Esophagus muscularis mucosa (tissue), 4 donors: ENCODE measurements at regions not wholly inside any gene's neighbourhood (a gene's known extent, or its start where the extent isn't known, plus 50 kb on each side); places are given as distances from the start of the nearest gene placed in this dataset.

Experiments
- DNase-seq: peaks from one replicate; pipeline ENCODE4 v3.0.0-alpha.2; 2017; ENCODE audit errors: extremely low spot score
- H3K27ac ChIP-seq, 4 donors: fragments of 200-600 bp; sonication (generic); replicated peaks in 1 of 4; 1 replicate in 3 of 4; 2 replicates in 1 of 4; pipeline ENCODE4 v1.5.1; 2016 to 2019; ENCODE audit warnings: mild to moderate bottlenecking in 1 of 4
- H3K27me3 ChIP-seq, 4 donors: fragments of 200-600 bp; sonication (generic); one replicate each; pipeline versions ENCODE4 v1.5.1 to v1.6.0; 2016 to 2019
- H3K36me3 ChIP-seq, 4 donors: fragments of 200-600 bp; sonication (generic); one replicate each; pipeline ENCODE4 v1.5.1; 2016 to 2019
- H3K4me1 ChIP-seq, 4 donors: fragments of 200-600 bp; sonication (generic); one replicate each; pipeline ENCODE4 v1.5.1; 2016 to 2019
- H3K4me3 ChIP-seq, 4 donors: fragments of 200-600 bp; sonication (generic); 1 replicate in 2 of 4; 2 replicates in 2 of 4; pipeline ENCODE4 v1.5.1; 2016 to 2019; ENCODE audit warnings: mild to moderate bottlenecking in 4 of 4, moderate library complexity in 1 of 4
- H3K9me3 ChIP-seq, 4 donors: fragments of 200-600 bp; sonication (generic); 1 replicate in 3 of 4; 2 replicates in 1 of 4; pipeline ENCODE4 v1.5.1; 2016 to 2019
- EP300 ChIP-seq: sonication (generic); formaldehyde crosslinking; IDR thresholded peaks from one replicate; pipeline ENCODE4 v1.6.1; 2017; ENCODE audit warnings: antibody characterized with exemption
- POLR2A ChIP-seq: fragments of 450-650 bp; IDR thresholded peaks from one replicate; pipeline ENCODE4 v1.6.1; 2017; ENCODE audit warnings: antibody characterized with exemption, moderate library complexity, mild to moderate bottlenecking, low read depth
- POLR2AphosphoS5 ChIP-seq, 2 donors: sonication (generic); formaldehyde crosslinking; IDR thresholded peaks; one replicate each; pipeline ENCODE4 v1.6.1; 2017; ENCODE audit warnings: antibody characterized with exemption in 2 of 2
- WGBS: methylation state at CpG from one replicate; pipeline ENCODE4 v1.1.5; 2018; 5-methylcytosine and 5-hydroxymethylcytosine counted together
- intact Hi-C: fragments of 100-400 bp; cut with DNase I; formaldehyde crosslinking; loops from one replicate; pipeline ENCODE4 v1.15.1; 2023
- TF ChIP-seq, protein P1 (sequence below), 3 experiments: fragments of 200-600 bp in 2 of 3; fragments of 450-650 bp in 1 of 3; sonication (generic) in 2 of 3; IDR thresholded peaks; one replicate each; pipeline ENCODE4 v1.5.1; 2017 to 2019; ENCODE audit warnings: antibody characterized with exemption in 3 of 3, mild to moderate bottlenecking in 2 of 3, moderate library complexity in 1 of 3

DNA sequence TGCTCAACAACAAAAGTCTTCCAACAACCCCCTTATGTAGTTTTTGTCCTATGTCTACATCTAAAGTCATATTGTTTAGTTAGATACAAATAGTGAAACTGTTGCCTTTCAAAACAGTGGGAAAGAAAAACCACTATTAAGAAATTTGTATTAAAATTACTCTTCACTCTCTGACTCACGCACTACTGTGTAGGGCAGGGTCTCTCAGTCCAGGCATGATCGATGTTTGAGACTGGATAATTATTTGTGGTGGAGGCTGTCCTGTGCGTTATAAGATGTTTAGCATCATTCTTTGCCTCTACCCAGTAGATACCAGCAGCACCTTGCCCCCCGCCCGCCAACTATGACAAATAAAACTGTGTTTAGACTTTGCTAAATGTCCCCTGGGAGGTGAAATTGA, 369.4 kb upstream of the ZEB2 start:
- peaks cover 0 to 13% (median 12%) of the 10 kb centered on the region in 4 donors for H3K4me1 ChIP-seq
- H3K4me3 ChIP-seq = no peak overlapping the region
- no peak for DNase-seq
- no peak overlapping the region for H3K27ac ChIP-seq
- TF ChIP-seq, protein P1, sequence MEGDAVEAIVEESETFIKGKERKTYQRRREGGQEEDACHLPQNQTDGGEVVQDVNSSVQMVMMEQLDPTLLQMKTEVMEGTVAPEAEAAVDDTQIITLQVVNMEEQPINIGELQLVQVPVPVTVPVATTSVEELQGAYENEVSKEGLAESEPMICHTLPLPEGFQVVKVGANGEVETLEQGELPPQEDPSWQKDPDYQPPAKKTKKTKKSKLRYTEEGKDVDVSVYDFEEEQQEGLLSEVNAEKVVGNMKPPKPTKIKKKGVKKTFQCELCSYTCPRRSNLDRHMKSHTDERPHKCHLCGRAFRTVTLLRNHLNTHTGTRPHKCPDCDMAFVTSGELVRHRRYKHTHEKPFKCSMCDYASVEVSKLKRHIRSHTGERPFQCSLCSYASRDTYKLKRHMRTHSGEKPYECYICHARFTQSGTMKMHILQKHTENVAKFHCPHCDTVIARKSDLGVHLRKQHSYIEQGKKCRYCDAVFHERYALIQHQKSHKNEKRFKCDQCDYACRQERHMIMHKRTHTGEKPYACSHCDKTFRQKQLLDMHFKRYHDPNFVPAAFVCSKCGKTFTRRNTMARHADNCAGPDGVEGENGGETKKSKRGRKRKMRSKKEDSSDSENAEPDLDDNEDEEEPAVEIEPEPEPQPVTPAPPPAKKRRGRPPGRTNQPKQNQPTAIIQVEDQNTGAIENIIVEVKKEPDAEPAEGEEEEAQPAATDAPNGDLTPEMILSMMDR (IDR thresholded peaks at IDR 0.05) = no peak
- no peak for TF ChIP-seq EP300
- TF ChIP-seq POLR2A = no peak
- TF ChIP-seq POLR2AphosphoS5 (IDR thresholded peaks at IDR 0.05) = no peak
- intact Hi-C loops = no loop called here
- no peaks in the 10 kb centered on the region for H3K36me3 ChIP-seq
- 92% methylated on average over 5 of the region's 5 CpGs for WGBS
- H3K27me3 ChIP-seq = no peaks in the 10 kb centered on the region
- H3K9me3 ChIP-seq = no peaks in the 10 kb centered on the region

DNA sequence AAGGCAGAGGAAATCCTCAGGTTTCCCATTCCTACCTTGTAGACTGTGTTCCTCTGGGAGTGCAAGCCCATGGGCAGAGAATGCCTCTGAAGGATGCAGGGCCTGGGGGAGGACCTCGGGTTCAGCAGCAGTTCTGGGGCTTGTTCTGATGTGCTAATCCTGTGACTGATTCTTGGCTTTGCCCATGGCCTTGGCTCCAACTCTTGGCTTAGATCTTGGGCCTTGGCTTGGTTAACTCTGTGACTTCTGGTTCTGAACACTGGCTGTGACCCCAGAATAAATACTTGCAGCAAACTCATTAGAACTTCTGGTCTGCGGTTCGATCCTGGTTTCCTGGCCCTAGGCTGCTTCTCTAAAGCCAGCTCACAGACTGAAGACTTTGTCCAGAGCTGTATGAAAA, 366.9 kb upstream of the ZEB2 start:
- H3K27me3 ChIP-seq = no peaks in the 10 kb centered on the region
- H3K4me3 ChIP-seq = no peak overlapping the region
- no peaks in the 10 kb centered on the region for H3K9me3 ChIP-seq
- TF ChIP-seq EP300 (no peak), POLR2A (no peak), POLR2AphosphoS5 (IDR thresholded peaks at IDR 0.05) (no peak)
- TF ChIP-seq, protein P1 (IDR thresholded peaks at IDR 0.05) = no peak
- H3K36me3 ChIP-seq = no peaks in the 10 kb centered on the region
- WGBS = 26% methylated on average over 3 of the region's 3 CpGs
- intact Hi-C loops = no loop called here
- peaks cover 0 to 13% (median 12%) of the 10 kb centered on the region in 4 donors for H3K4me1 ChIP-seq
- no peak overlapping the region for H3K27ac ChIP-seq
- DNase-seq = no peak

DNA sequence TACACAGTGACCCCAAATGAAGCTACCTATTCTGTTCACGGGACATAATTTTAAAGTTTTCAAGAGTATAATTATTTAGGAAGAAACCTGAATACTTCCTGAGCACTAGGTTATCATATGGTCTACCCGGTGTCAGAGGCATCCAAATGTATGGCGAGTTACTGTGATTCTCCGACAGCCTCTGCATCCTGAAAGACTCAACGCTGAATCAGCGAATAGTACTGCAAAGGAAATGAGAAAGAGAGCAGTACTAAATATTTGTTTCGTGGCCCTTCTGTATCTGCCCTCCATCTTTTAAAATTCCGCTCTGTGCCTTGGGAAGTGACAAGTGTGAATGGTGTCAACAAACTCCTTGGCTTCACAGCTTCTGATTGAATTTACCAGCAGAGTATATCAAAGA, 358.0 kb upstream of the ZEB2 start:
- H3K9me3 ChIP-seq = no peaks in the 10 kb centered on the region
- DNase-seq = no peak
- no peaks in the 10 kb centered on the region for H3K36me3 ChIP-seq
- peaks cover 0 to 12% (median 6%) of the 10 kb centered on the region in 4 donors for H3K4me1 ChIP-seq
- no peak overlapping the region for H3K4me3 ChIP-seq
- 92% methylated on average over 8 of the region's 8 CpGs for WGBS
- intact Hi-C loops = no loop called here
- no peaks in the 10 kb centered on the region for H3K27me3 ChIP-seq
- TF ChIP-seq POLR2A (no peak), POLR2AphosphoS5 (IDR thresholded peaks at IDR 0.05) (no peak), EP300 (no peak)
- TF ChIP-seq, protein P1 (IDR thresholded peaks at IDR 0.05) = no peak
- H3K27ac ChIP-seq = no peak overlapping the region

DNA sequence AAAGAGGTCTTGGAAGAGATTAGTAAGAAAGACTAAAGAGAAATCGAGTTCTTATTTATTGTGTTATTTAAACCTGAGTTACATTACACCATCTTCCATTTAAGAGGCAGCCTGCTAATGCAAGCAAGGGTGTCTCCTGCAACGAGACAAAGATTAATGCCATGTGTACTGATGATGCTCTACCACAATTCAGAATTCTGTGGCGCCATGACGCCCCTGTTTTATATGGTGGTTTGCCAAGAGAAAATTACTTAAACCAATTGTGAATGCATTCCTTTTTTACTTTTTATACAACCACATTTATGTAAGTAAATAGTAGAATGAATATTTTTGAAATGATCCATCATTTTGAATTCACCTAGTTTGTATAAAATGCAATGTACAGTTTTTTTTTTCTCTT, 356.1 kb upstream of the ZEB2 start:
- intact Hi-C loops = no loop called here
- Histone ChIP-seq H3K27ac (no peak overlapping the region), H3K4me1 (peaks cover 0 to 12% (median 6%) of the 10 kb centered on the region in 4 donors), H3K27me3 (no peaks in the 10 kb centered on the region), H3K9me3 (no peaks in the 10 kb centered on the region), H3K36me3 (no peaks in the 10 kb centered on the region), H3K4me3 (no peak overlapping the region)
- TF ChIP-seq EP300 (no peak), POLR2AphosphoS5 (IDR thresholded peaks at IDR 0.05) (no peak), POLR2A (no peak)
- TF ChIP-seq, protein P1 (IDR thresholded peaks at IDR 0.05) = no peak
- 86% methylated on average over 4 of the region's 4 CpGs for WGBS
- no peak for DNase-seq

DNA sequence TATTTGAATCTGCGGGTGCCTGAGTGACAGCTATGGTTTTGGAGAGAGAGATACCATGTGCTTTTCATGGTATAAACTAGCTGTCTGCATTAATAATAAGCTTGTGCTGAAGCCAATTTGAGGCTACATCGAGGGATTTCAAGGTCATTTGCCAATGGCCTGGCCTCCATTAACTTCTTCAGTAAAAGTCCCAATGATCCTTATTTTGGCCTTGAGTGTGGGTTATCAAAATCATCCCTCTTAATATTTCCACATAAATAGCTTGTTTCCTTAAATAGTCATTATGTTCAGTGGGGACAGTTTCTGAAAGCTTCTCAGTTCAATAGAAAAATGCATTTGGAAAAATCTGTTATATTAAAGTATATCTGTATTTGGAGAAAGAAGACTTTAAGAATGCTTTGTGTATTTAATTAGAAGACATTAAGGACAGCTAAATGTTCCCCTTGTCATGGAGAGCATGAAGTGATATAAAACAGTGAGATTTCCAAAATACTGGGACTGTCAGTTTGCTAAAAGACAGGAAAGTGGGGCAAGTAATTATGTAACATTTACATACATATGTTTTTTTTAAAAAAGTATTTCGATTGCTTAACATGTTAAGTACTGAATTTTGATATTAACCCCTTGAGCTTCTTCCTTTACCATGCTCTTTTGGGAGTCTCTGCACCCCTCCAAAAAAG, 355.5 kb upstream of the ZEB2 start:
- H3K27ac ChIP-seq = peak overlapping the region in 1 of 4 donors; percentile 11
- intact Hi-C loops = no loop called here
- H3K9me3 ChIP-seq = no peaks in the 10 kb centered on the region
- no peak overlapping the region for H3K4me3 ChIP-seq
- H3K27me3 ChIP-seq = no peaks in the 10 kb centered on the region
- no peak for DNase-seq
- WGBS = 44% methylated on average over 3 of the region's 3 CpGs
- TF ChIP-seq POLR2AphosphoS5 (IDR thresholded peaks at IDR 0.05) (no peak), EP300 (no peak), POLR2A (no peak)
- TF ChIP-seq, protein P1 (IDR thresholded peaks at IDR 0.05) = no peak
- no peaks in the 10 kb centered on the region for H3K36me3 ChIP-seq
- peaks cover 0 to 12% (median 6%) of the 10 kb centered on the region in 4 donors for H3K4me1 ChIP-seq
